B cell (primary cell): ENCODE measurements at regions not wholly inside any gene's neighbourhood (a gene's known extent, or its start where the extent isn't known, plus 50 kb on each side); places are given as distances from the start of the nearest gene placed in this dataset.

Experiments
- ATAC-seq: fragments of 200-7000 bp; cut with Tn5 transposase; one replicate; pipeline ENCODE4 v1.10.0; 2021; ENCODE audit warnings: low read depth, mild to moderate bottlenecking, moderate number of reproducible peaks, moderate library complexity
- CTCF ChIA-PET: fragments of 350-600 bp; sonication (Branson Sonifier 250); formaldehyde crosslinking; loops from one replicate; lab custom pipeline; 2021; ENCODE audit warnings: antibody characterized with exemption, inconsistent platforms; lab: Charles Lee
- POLR2A ChIA-PET: fragments of 350-600 bp; sonication (Branson Sonifier 250); formaldehyde crosslinking; loops from one replicate; lab custom pipeline; 2021; ENCODE audit warnings: antibody characterized with exemption; lab: Charles Lee
- DNase-seq: peaks from one replicate; pipeline ENCODE4 v3.0.0; 2013
- H2AFZ ChIP-seq: 2 replicates; pipeline ENCODE4 v1.6.1; 2012; ENCODE audit warnings: mild to moderate bottlenecking, low read depth, low read length; ENCODE audit not compliant: insufficient read depth, poor library complexity, severe bottlenecking
- H3K27ac ChIP-seq, 2 donors: 1 replicate in 1 of 2; 2 replicates in 1 of 2; pipeline ENCODE4 v1.5.1; 2012 to 2013; ENCODE audit warnings: low read length in 2 of 2, mild to moderate bottlenecking in 2 of 2, moderate library complexity in 1 of 2
- H3K27me3 ChIP-seq, 4 experiments: fragments of 200-600 bp in 1 of 4; sonication (generic) in 1 of 4; replicated peaks in 1 of 4; 1 replicate in 2 of 4; 2 replicates in 2 of 4; pipeline versions ENCODE4 v1.6.1 to v1.7.0; 2013 to 2016; ENCODE audit warnings: low read length in 3 of 4, mild to moderate bottlenecking in 2 of 4, mixed read lengths in 1 of 4, moderate library complexity in 1 of 4; ENCODE audit not compliant: insufficient read depth in 4 of 4, control insufficient read depth in 3 of 4; ENCODE audit errors: control extremely low read depth in 1 of 4
- H3K36me3 ChIP-seq, 2 experiments: replicated peaks in 1 of 2; 1 replicate in 1 of 2; 2 replicates in 1 of 2; pipeline versions ENCODE4 v1.6.1 to v1.7.1; 2013; ENCODE audit warnings: low read length in 1 of 2; ENCODE audit not compliant: insufficient read depth in 2 of 2, control insufficient read depth in 1 of 2; ENCODE audit errors: control extremely low read depth in 1 of 2, extremely low read depth in 1 of 2
- H3K4me1 ChIP-seq, 2 donors: fragments of 200-600 bp in 1 of 2; sonication (generic) in 1 of 2; 1 replicate in 1 of 2; 2 replicates in 1 of 2; pipeline versions ENCODE4 v1.5.1 to v1.6.1; 2013 to 2017; ENCODE audit warnings: low read length in 2 of 2; ENCODE audit not compliant: control insufficient read depth in 2 of 2, insufficient read depth in 2 of 2
- H3K4me2 ChIP-seq: replicated peaks from 2 replicates; pipeline ENCODE3; 2012; ENCODE audit warnings: mild to moderate bottlenecking, low read depth, low read length; ENCODE audit not compliant: poor library complexity, severe bottlenecking
- H3K4me3 ChIP-seq, 5 experiments: fragments of 200-600 bp in 1 of 5; sonication (generic) in 1 of 5; 1 replicate in 3 of 5; 2 replicates in 2 of 5; pipeline versions ENCODE4 v1.5.1 to v1.7.0; 2011 to 2016; ENCODE audit warnings: low read length in 4 of 5, mild to moderate bottlenecking in 4 of 5, low read depth in 2 of 5, control low read depth in 1 of 5, moderate library complexity in 1 of 5; ENCODE audit not compliant: insufficient read depth in 1 of 5; ENCODE audit errors: control extremely low read depth in 1 of 5, extremely low read depth in 1 of 5
- H3K79me2 ChIP-seq: fragments of 200-600 bp; sonication (generic); one replicate; pipeline ENCODE4 v1.6.0; 2016; ENCODE audit warnings: low read length; ENCODE audit not compliant: control insufficient read depth, insufficient read depth
- H3K9ac ChIP-seq: fragments of 200-600 bp; sonication (generic); 2 replicates; pipeline ENCODE4 v1.6.1; 2017; ENCODE audit warnings: mild to moderate bottlenecking, low read length, moderate library complexity
- H3K9me3 ChIP-seq, 3 donors: one replicate each; pipeline versions ENCODE4 v1.6.1 to v1.7.1; 2013; ENCODE audit warnings: low read length in 2 of 3; ENCODE audit not compliant: control insufficient read depth in 2 of 3, insufficient read depth in 1 of 3; ENCODE audit errors: control extremely low read depth in 1 of 3
- H4K20me1 ChIP-seq: 2 replicates; pipeline ENCODE4 v1.6.0; 2012; ENCODE audit warnings: mild to moderate bottlenecking, low read length; ENCODE audit not compliant: insufficient read depth, control insufficient read depth, poor library complexity, severe bottlenecking
- H3K27ac Mint-ChIP-seq: one replicate; pipeline ENCODE4 v1.8.0; 2021; ENCODE audit warnings: mixed read lengths
- H3K27me3 Mint-ChIP-seq: one replicate; pipeline ENCODE4 v1.8.0; 2021; ENCODE audit warnings: mixed read lengths
- H3K4me1 Mint-ChIP-seq: one replicate; pipeline ENCODE4 v1.8.0; 2021; ENCODE audit warnings: mixed read lengths
- H3K4me3 Mint-ChIP-seq: one replicate; pipeline ENCODE4 v1.8.0; 2021; ENCODE audit warnings: mixed read lengths
- H3K9me3 Mint-ChIP-seq: one replicate; pipeline ENCODE4 v1.8.0; 2022; ENCODE audit warnings: mixed read lengths; ENCODE audit not compliant: insufficient read depth
- CTCF ChIP-seq: fragments of 200-600 bp; IDR thresholded peaks from one replicate; pipeline ENCODE4 v1.8.0; 2022; ENCODE audit warnings: antibody characterized with exemption, mild to moderate bottlenecking
- EZH2 ChIP-seq: IDR thresholded peaks from 2 replicates; pipeline ENCODE4 v1.6.1; 2012; ENCODE audit warnings: borderline replicate concordance, low read depth, mild to moderate bottlenecking, moderate library complexity, low read length; ENCODE audit not compliant: insufficient read depth, poor library complexity, severe bottlenecking
- WGBS: methylation state at CpG from one replicate; pipeline ENCODE4 v1.1.5; 2013; ENCODE audit warnings: missing lambda C conversion rate; ENCODE audit not compliant: insufficient coverage; 5-methylcytosine and 5-hydroxymethylcytosine counted together
- intact Hi-C: fragments of 100-400 bp; cut with micrococcal nuclease; formaldehyde crosslinking; loops from one replicate; pipeline ENCODE4 v1.10.0; 2022

GRCh38 chr7:113452245-113452644 is 333.9 kb upstream of the SMIM30 start:
- Histone ChIP-seq H3K27ac (no peak overlapping the region), H3K27me3 (no peaks in the 10 kb centered on the region), H3K9me3 (peaks cover 0 to 3% (median 0%) of the 10 kb centered on the region in 3 donors), H3K79me2 (no peaks in the 10 kb centered on the region), H3K4me2 (no peak overlapping the region), H3K36me3 (no peaks in the 10 kb centered on the region), H3K4me1 (no peaks in the 10 kb centered on the region), H3K9ac (no peak overlapping the region), H4K20me1 (no peaks in the 10 kb centered on the region), H3K4me3 (no peak overlapping the region), H2AFZ (no peak overlapping the region)
- Mint-ChIP-seq H3K27me3 (no peaks in the 10 kb centered on the region), H3K4me3 (no peak overlapping the region), H3K27ac (no peak overlapping the region), H3K9me3 (no peaks in the 10 kb centered on the region), H3K4me1 (no peaks in the 10 kb centered on the region)
- intact Hi-C loops = no loop called here
- DNase-seq = no peak
- WGBS = 64% methylated on average over 3 of the region's 4 CpGs
- TF ChIP-seq EZH2 = no peak
- no peak for TF ChIP-seq CTCF
- no peak for ATAC-seq
- ChIA-PET CTCF (no interaction called here), POLR2A (no interaction called here)

GRCh38 chr7:113446791-113447190 is 328.4 kb upstream of the SMIM30 start:
- TF ChIP-seq EZH2 = no peak
- TF ChIP-seq CTCF = no peak
- Histone ChIP-seq H3K27me3 (no peaks in the 10 kb centered on the region), H3K27ac (no peak overlapping the region), H3K9ac (no peak overlapping the region), H3K79me2 (no peaks in the 10 kb centered on the region), H3K4me3 (no peak overlapping the region), H3K9me3 (no peaks in the 10 kb centered on the region), H2AFZ (no peak overlapping the region), H3K4me2 (no peak overlapping the region), H3K36me3 (no peaks in the 10 kb centered on the region), H3K4me1 (no peaks in the 10 kb centered on the region), H4K20me1 (no peaks in the 10 kb centered on the region)
- intact Hi-C loops = no loop called here
- ChIA-PET POLR2A (no interaction called here), CTCF (no interaction called here)
- Mint-ChIP-seq H3K9me3 (no peaks in the 10 kb centered on the region), H3K4me1 (no peaks in the 10 kb centered on the region), H3K4me3 (no peak overlapping the region), H3K27me3 (no peaks in the 10 kb centered on the region), H3K27ac (no peak overlapping the region)
- WGBS = no CpG with 5 or more reads among the region's 2 CpGs
- ATAC-seq (no peak), DNase-seq (no peak)
